Transverse colon (tissue), 3 donors: ENCODE measurements at regions not wholly inside any gene's neighbourhood (a gene's known extent, or its start where the extent isn't known, plus 50 kb on each side); places are given as distances from the start of the nearest gene placed in this dataset.
"Not testable (repeated sequence)": the region's sequence is repeated elsewhere in the genome, so short reads cannot be mapped to it uniquely, and the experiment has no call there.

Experiments used
- CTCF ChIP-seq, 5 experiments: fragments of 200-600 bp in 3 of 5; fragments of 450-650 bp in 2 of 5; sonication (generic) in 3 of 5; IDR thresholded peaks; 1 replicate in 2 of 5; 2 replicates in 3 of 5; pipeline ENCODE4 v1.5.1; 2016 to 2017; ENCODE audit warnings: antibody characterized with exemption in 5 of 5, inconsistent platforms in 3 of 5, mild to moderate bottlenecking in 2 of 5, moderate library complexity in 1 of 5
- EP300 ChIP-seq: sonication (generic); formaldehyde crosslinking; IDR thresholded peaks from one replicate; pipeline ENCODE4 v1.6.1; 2017; ENCODE audit warnings: antibody characterized with exemption, low read depth
- POLR2A ChIP-seq: fragments of 450-650 bp; IDR thresholded peaks from one replicate; pipeline ENCODE4 v1.6.1; 2016; ENCODE audit warnings: antibody characterized with exemption, mild to moderate bottlenecking, moderate library complexity

- not testable (repeated sequence) for TF ChIP-seq CTCF (IDR thresholded peaks at IDR 0.05); POLR2A; EP300
These were observed 99.8 kb upstream of the IRX4 start for GRCh38 chr5:1982561-1982960.
